HCT116 (cell line): ENCODE measurements at regions not wholly inside any gene's neighbourhood (a gene's known extent, or its start where the extent isn't known, plus 50 kb on each side); places are given as distances from the start of the nearest gene placed in this dataset.

Source experiments
- ATAC-seq: fragments of 200-7000 bp; cut with Tn5 transposase; 2 replicates; pipeline ENCODE4 v1.9.1; 2020; ENCODE audit warnings: mild to moderate bottlenecking, moderate library complexity
- BruUV-seq: library from RNA; stranded (reverse); fragments of 400-500 nt; replicated peaks from 2 replicates; lab custom pipeline; 2021; lab: Mats Ljungman, UMichigan
- CTCF ChIA-PET: fragments of 300-600 bp; sonication (Branson Sonifier 250); formaldehyde crosslinking; loops from one replicate; lab custom pipeline; 2021; ENCODE audit warnings: antibody characterized with exemption; lab: Charles Lee
- POLR2A ChIA-PET: fragments of 300-600, 350-600 bp; sonication (Branson Sonifier 250); formaldehyde crosslinking; loops from one replicate; lab custom pipeline; 2021; ENCODE audit warnings: antibody characterized with exemption; lab: Charles Lee
- RAD21 ChIA-PET, 2 experiments: fragments of 300-600 bp; sonication (Branson Sonifier 250); formaldehyde crosslinking; loops; one replicate each; lab custom pipeline; 2023; ENCODE audit warnings: low total read pairs in 2 of 2; ENCODE audit not compliant: uncharacterized antibody in 2 of 2, unreplicated experiment in 2 of 2, low non-redundant PET in 1 of 2; lab: Charles Lee
- DNase-seq: peaks from one replicate; pipeline ENCODE4 v3.0.0-alpha.2; 2010; ENCODE audit warnings: low read depth, low spot score
- H2AFZ ChIP-seq: fragments of 200-600 bp; shearing (Covaris generic), sonication (generic); 2 replicates; pipeline ENCODE4 v1.6.1; 2017; ENCODE audit warnings: low read depth, mixed run types, mixed read lengths, antibody characterized with exemption, low read length; ENCODE audit not compliant: poor library complexity, severe bottlenecking
- H3K27ac ChIP-seq: 2 replicates; pipeline ENCODE4 v1.5.1; 2012; ENCODE audit warnings: low read depth, low read length
- H3K27me3 ChIP-seq: fragments of 200-600 bp; sonication (generic); 2 replicates; pipeline ENCODE4 v1.6.1; 2016; ENCODE audit warnings: mixed run types, low read length, mixed read lengths; ENCODE audit not compliant: insufficient read depth
- H3K36me3 ChIP-seq, 2 experiments: fragments of 200-500 bp in 1 of 2; fragments of 200-600 bp in 1 of 2; sonication (Bioruptor generic) in 1 of 2; sonication (generic) in 1 of 2; 2 replicates each; pipeline versions ENCODE4 v1.5.1 to v1.6.1; 2014 to 2016; ENCODE audit warnings: low read length in 2 of 2, inconsistent platforms in 1 of 2, mixed read lengths in 1 of 2, mixed run types in 1 of 2; ENCODE audit not compliant: insufficient read depth in 2 of 2, control insufficient read depth in 1 of 2
- H3K4me1 ChIP-seq, 2 experiments: fragments of 200-600 bp in 1 of 2; sonication (generic) in 1 of 2; 2 replicates each; pipeline versions ENCODE4 v1.5.1 to v1.6.1; 2012 to 2017; ENCODE audit warnings: low read length in 2 of 2, inconsistent platforms in 1 of 2, mild to moderate bottlenecking in 1 of 2, mixed read lengths in 1 of 2, mixed run types in 1 of 2, moderate library complexity in 1 of 2; ENCODE audit not compliant: insufficient read depth in 2 of 2, control insufficient read depth in 1 of 2
- H3K4me2 ChIP-seq: fragments of 200-600 bp; sonication (generic); 2 replicates; pipeline ENCODE4 v1.6.1; 2017; ENCODE audit warnings: mixed run types, low read length, mixed read lengths
- H3K4me3 ChIP-seq, 2 experiments: fragments of 200-600 bp in 1 of 2; sonication (generic) in 1 of 2; replicated peaks in 1 of 2; 2 replicates each; pipeline ENCODE4 v1.5.1; 2011 to 2016; ENCODE audit warnings: low read length in 2 of 2, control low read depth in 1 of 2, low read depth in 1 of 2, mild to moderate bottlenecking in 1 of 2, mixed read lengths in 1 of 2, mixed run types in 1 of 2
- H3K79me2 ChIP-seq: fragments of 200-600 bp; sonication (generic); 2 replicates; pipeline ENCODE4 v1.6.1; 2017; ENCODE audit warnings: mild to moderate bottlenecking, mixed run types, low read length, moderate library complexity, mixed read lengths; ENCODE audit not compliant: insufficient read depth
- H3K9ac ChIP-seq: fragments of 200-600 bp; sonication (generic); 2 replicates; pipeline ENCODE4 v1.6.1; 2016; ENCODE audit warnings: low read length, mixed read lengths
- H3K9me2 ChIP-seq: fragments of 200-600 bp; sonication (generic), shearing (Covaris generic); 2 replicates; pipeline ENCODE4 v1.6.1; 2017; ENCODE audit warnings: mixed run types, mild to moderate bottlenecking, moderate library complexity; ENCODE audit not compliant: insufficient read depth
- H3K9me3 ChIP-seq, 2 experiments: fragments of 200-500 bp in 1 of 2; fragments of 200-600 bp in 1 of 2; sonication (Bioruptor generic) in 1 of 2; sonication (generic) in 1 of 2; 2 replicates each; pipeline ENCODE4 v1.6.1; 2014 to 2017; ENCODE audit warnings: low read length in 2 of 2, mixed read lengths in 2 of 2, inconsistent platforms in 1 of 2, low read depth in 1 of 2, mild to moderate bottlenecking in 1 of 2, mixed run types in 1 of 2, moderate library complexity in 1 of 2; ENCODE audit not compliant: control insufficient read depth in 1 of 2, insufficient read depth in 1 of 2
- H4K20me1 ChIP-seq: fragments of 200-600 bp; sonication (generic), shearing (Covaris generic); 2 replicates; pipeline ENCODE4 v1.6.1; 2017; ENCODE audit warnings: mixed run types, mild to moderate bottlenecking, moderate library complexity; ENCODE audit not compliant: insufficient read depth
- CTCF ChIP-seq, 3 experiments: fragments of 200-600 bp in 1 of 3; sonication (generic) in 1 of 3; IDR thresholded peaks in 2 of 3; conservative IDR thresholded peaks in 1 of 3; 2 replicates each; pipeline ENCODE4 v1.5.1; 2012 to 2017; ENCODE audit warnings: low read depth in 2 of 3, low read length in 2 of 3, antibody characterized with exemption in 1 of 3, borderline replicate concordance in 1 of 3, control low read depth in 1 of 3, mild to moderate bottlenecking in 1 of 3, mixed read lengths in 1 of 3, mixed run types in 1 of 3, moderate library complexity in 1 of 3; ENCODE audit not compliant: insufficient read depth in 1 of 3
- EZH2 ChIP-seq: fragments of 200-600 bp; sonication (generic); IDR thresholded peaks from 2 replicates; pipeline ENCODE4 v1.6.1; 2017; ENCODE audit warnings: antibody characterized with exemption, mixed run types
- MAX ChIP-seq: IDR thresholded peaks from 2 replicates; pipeline ENCODE4 v1.6.1; 2012
- SIN3A ChIP-seq: IDR thresholded peaks from 2 replicates; pipeline ENCODE4 v1.6.1; 2012; ENCODE audit warnings: low read depth
- SRF ChIP-seq: IDR thresholded peaks from 2 replicates; pipeline ENCODE4 v1.6.1; 2012; ENCODE audit warnings: low read depth
- ZNF274 ChIP-seq: fragments of 200-500 bp; sonication (Bioruptor generic); IDR thresholded peaks from 2 replicates; pipeline ENCODE4 v1.6.1; 2014; ENCODE audit warnings: mild to moderate bottlenecking, low read depth, low read length, inconsistent platforms
- intact Hi-C: fragments of 100-400 bp; cut with micrococcal nuclease; formaldehyde crosslinking; loops from 2 replicates; pipeline ENCODE4 v1.10.0; 2022

- no peak for TF ChIP-seq CTCF (IDR thresholded peaks at IDR 0.05 in 2 of 3, conservative IDR thresholded peaks at IDR 0.05 in 1 of 3; ENCODE audit: borderline replicate concordance in 1 of 3, insufficient read depth in 1 of 3, low read depth in 2 of 3, low read length in 2 of 3)
- no peak for TF ChIP-seq SIN3A
- no peak for TF ChIP-seq EZH2
- TF ChIP-seq ZNF274, result no peak
- TF ChIP-seq SRF, result no peak
Measured at GRCh38 chr1:115496904-115497527, 144.8 kb upstream of the VANGL1 start (continued).

DNA sequence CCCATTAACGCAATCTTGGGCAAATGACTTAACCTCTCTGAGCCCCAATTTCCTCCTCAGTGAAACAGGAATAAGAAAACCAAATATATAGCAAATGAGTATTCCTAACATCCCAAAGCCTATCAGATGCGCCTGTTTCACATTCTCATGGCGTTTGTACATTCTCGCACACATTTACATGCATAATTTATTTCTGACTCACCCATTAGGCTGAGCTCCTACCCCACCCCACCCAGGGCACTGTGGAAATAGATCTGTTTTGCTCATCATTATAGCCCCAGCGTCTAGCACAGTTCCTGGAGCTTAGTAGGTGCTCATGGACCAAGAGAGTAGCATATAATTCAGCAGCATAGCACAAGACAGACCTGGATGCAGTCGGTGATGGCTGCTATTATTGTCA is 146.1 kb upstream of the VANGL1 start:
- no TSS peak for BruUV-seq
- intact Hi-C loops, result no loop called here
- Histone ChIP-seq H3K27me3 (no peaks in the 10 kb centered on the region), H3K9me3 (no peaks in the 10 kb centered on the region), H3K4me2 (no peak overlapping the region), H2AFZ (no peak overlapping the region), H3K27ac (no peak overlapping the region), H3K9ac (no peak overlapping the region), H3K4me3 (no peak overlapping the region), H3K4me1 (peaks cover 0 to 14% of the 10 kb centered on the region in 2 experiments; a peak in 2 of 4 replicates), H3K9me2 (no peaks in the 10 kb centered on the region), H3K79me2 (no peaks in the 10 kb centered on the region), H3K36me3 (no peaks in the 10 kb centered on the region), H4K20me1 (no peaks in the 10 kb centered on the region)
- POLR2A ChIA-PET, result no interaction called here
- CTCF ChIA-PET, result no interaction called here
- TF ChIP-seq CTCF (IDR thresholded peaks at IDR 0.05 in 2 of 3, conservative IDR thresholded peaks at IDR 0.05 in 1 of 3; ENCODE audit: borderline replicate concordance in 1 of 3, insufficient read depth in 1 of 3, low read depth in 2 of 3, low read length in 2 of 3) (no peak), ZNF274 (no peak), MAX (no peak)
- RAD21 ChIA-PET, result no interaction called here
- no peak for ATAC-seq
- no peak for DNase-seq
